PC-9 (cell line): ENCODE measurements at regions not wholly inside any gene's neighbourhood (a gene's known extent, or its start where the extent isn't known, plus 50 kb on each side); places are given as distances from the start of the nearest gene placed in this dataset.

Source experiments
- BruUV-seq: library from RNA; stranded (reverse); fragments of 400-500 nt; replicated peaks from 2 replicates; lab custom pipeline; 2021; lab: Mats Ljungman, UMichigan
- CTCF ChIA-PET: fragments of 300-600 bp; sonication (Branson Sonifier 250); formaldehyde crosslinking; loops from one replicate; lab custom pipeline; 2022; ENCODE audit warnings: antibody characterized with exemption; lab: Charles Lee
- POLR2A ChIA-PET: fragments of 300-600 bp; sonication (Branson Sonifier 250); formaldehyde crosslinking; loops from one replicate; lab custom pipeline; 2022; ENCODE audit warnings: antibody characterized with exemption; ENCODE audit not compliant: unreplicated experiment; lab: Charles Lee
- DNase-seq, 2 experiments: peaks; one replicate each; pipeline versions ENCODE4 v3.0.0 to v3.0.0-alpha.2; 2015 to 2022; ENCODE audit warnings: mixed read lengths in 1 of 2
- H2AFZ ChIP-seq: fragments of 200-600 bp; sonication (generic); 2 replicates; pipeline ENCODE4 v1.8.1; 2017; ENCODE audit warnings: antibody characterized with exemption
- H3F3A ChIP-seq: fragments of 200-600 bp; sonication (generic); 2 replicates; pipeline ENCODE4 v1.8.1; 2017; ENCODE audit warnings: antibody characterized with exemption, mild to moderate bottlenecking, low read depth; ENCODE audit not compliant: insufficient read depth
- H3K27ac ChIP-seq: fragments of 200-600 bp; sonication (generic); 2 replicates; pipeline ENCODE4 v1.6.1; 2016; ENCODE audit warnings: mixed run types
- H3K27me3 ChIP-seq: fragments of 200-600 bp; sonication (generic); 2 replicates; pipeline ENCODE4 v1.6.1; 2016; ENCODE audit warnings: low read depth, mixed run types; ENCODE audit not compliant: insufficient read depth
- H3K36me3 ChIP-seq: fragments of 200-600 bp; sonication (generic); 2 replicates; pipeline ENCODE4 v1.6.1; 2016; ENCODE audit warnings: low read depth, mixed run types
- H3K4me1 ChIP-seq: fragments of 200-600 bp; sonication (generic); replicated peaks from 2 replicates; pipeline ENCODE4 v1.6.1; 2016; ENCODE audit warnings: mixed run types; ENCODE audit not compliant: insufficient read depth
- H3K4me2 ChIP-seq: fragments of 200-600 bp; sonication (generic); 2 replicates; pipeline ENCODE4 v1.6.1; 2017; ENCODE audit warnings: mixed run types
- H3K4me3 ChIP-seq: fragments of 200-600 bp; sonication (generic); 2 replicates; pipeline ENCODE4 v1.6.1; 2016; ENCODE audit warnings: mixed run types
- H3K79me2 ChIP-seq: fragments of 200-600 bp; sonication (generic); 2 replicates; pipeline ENCODE4 v1.6.1; 2017; ENCODE audit warnings: low read depth, mixed run types
- H3K9me2 ChIP-seq: fragments of 200-600 bp; sonication (generic); 2 replicates; pipeline ENCODE4 v1.8.1; 2017; ENCODE audit warnings: mild to moderate bottlenecking; ENCODE audit not compliant: insufficient read depth
- H3K9me3 ChIP-seq: fragments of 200-600 bp; sonication (generic); 2 replicates; pipeline ENCODE4 v1.8.1; 2016; ENCODE audit warnings: low read depth; ENCODE audit not compliant: insufficient read depth
- H4K20me1 ChIP-seq: fragments of 200-600 bp; sonication (generic); 2 replicates; pipeline ENCODE4 v1.8.1; 2017; ENCODE audit not compliant: insufficient read depth
- EZH2 ChIP-seq: fragments of 200-600 bp; sonication (generic); IDR thresholded peaks from 2 replicates; pipeline ENCODE4 v1.8.0; 2017; ENCODE audit warnings: antibody characterized with exemption, low read depth
- intact Hi-C: fragments of 100-400 bp; cut with micrococcal nuclease; formaldehyde crosslinking; loops from one replicate; pipeline ENCODE4 v1.10.0; 2022; ENCODE audit not compliant: unreplicated experiment
- TF ChIP-seq, protein P1 (sequence below): fragments of 200-600 bp; sonication (generic); conservative IDR thresholded peaks from 2 replicates; pipeline ENCODE4 v1.6.1; 2017; ENCODE audit warnings: mixed run types, antibody characterized with exemption, mild to moderate bottlenecking, moderate library complexity

DNA sequence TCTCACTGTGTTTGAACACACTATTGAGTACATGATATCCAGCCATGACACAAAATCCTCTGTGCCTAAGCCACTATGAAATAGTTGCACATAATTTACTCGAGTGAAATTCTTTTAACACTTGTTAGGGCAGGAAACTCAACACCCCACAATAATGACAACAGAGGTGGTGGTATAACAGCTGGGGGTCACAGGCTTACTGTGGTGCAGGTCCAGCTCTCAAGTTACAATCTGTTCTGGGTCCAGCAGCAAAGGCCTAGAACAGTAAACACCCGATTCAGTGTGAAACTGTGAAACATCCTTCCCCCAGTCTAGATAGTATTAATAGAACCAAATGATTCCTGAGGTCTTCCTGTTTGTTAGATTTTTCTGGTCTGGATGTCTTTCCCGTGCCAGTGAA, 102.9 kb upstream of the APC start:
- Histone ChIP-seq H2AFZ (0 out of 2 replicates have a peak overlapping the region, but pooled peaks have one; percentile 39), H3K4me2 (no peak overlapping the region), H3K4me3 (no peak overlapping the region), H3F3A (no peaks in the 10 kb centered on the region), H3K36me3 (no peaks in the 10 kb centered on the region), H4K20me1 (no peaks in the 10 kb centered on the region), H3K4me1 (no peaks in the 10 kb centered on the region), H3K27me3 (no peaks in the 10 kb centered on the region), H3K27ac (no peak overlapping the region), H3K9me2 (no peaks in the 10 kb centered on the region), H3K9me3 (no peaks in the 10 kb centered on the region), H3K79me2 (no peaks in the 10 kb centered on the region)
- POLR2A ChIA-PET, result no interaction called here
- CTCF ChIA-PET, result no interaction called here
- TF ChIP-seq, protein P1, sequence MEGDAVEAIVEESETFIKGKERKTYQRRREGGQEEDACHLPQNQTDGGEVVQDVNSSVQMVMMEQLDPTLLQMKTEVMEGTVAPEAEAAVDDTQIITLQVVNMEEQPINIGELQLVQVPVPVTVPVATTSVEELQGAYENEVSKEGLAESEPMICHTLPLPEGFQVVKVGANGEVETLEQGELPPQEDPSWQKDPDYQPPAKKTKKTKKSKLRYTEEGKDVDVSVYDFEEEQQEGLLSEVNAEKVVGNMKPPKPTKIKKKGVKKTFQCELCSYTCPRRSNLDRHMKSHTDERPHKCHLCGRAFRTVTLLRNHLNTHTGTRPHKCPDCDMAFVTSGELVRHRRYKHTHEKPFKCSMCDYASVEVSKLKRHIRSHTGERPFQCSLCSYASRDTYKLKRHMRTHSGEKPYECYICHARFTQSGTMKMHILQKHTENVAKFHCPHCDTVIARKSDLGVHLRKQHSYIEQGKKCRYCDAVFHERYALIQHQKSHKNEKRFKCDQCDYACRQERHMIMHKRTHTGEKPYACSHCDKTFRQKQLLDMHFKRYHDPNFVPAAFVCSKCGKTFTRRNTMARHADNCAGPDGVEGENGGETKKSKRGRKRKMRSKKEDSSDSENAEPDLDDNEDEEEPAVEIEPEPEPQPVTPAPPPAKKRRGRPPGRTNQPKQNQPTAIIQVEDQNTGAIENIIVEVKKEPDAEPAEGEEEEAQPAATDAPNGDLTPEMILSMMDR, result no peak
- TF ChIP-seq EZH2, result no peak
- no TSS peak for BruUV-seq
- intact Hi-C loops, result no loop called here
- no peak for DNase-seq

DNA sequence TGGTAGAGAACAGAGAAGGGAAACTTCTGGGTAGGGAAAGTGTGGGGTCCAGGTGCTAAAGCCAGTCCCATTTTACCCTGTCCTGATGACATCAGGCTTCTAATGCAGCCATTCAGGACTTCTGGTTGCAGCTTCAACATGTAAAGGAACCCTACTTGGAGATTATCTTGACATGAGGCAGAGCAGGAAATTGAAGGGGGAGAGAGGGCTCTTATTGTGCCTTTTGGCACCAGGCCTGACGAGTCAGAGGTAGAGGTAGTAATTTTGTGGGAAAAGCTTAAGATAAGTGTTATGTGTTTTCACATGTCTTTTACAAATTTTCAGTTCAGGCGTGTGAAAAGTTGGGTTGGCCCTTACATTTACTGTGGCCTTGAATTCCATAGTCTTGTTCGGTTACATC, 102.4 kb upstream of the APC start:
- Histone ChIP-seq H3K4me2 (no peak overlapping the region), H3K4me3 (no peak overlapping the region), H3K27ac (no peak overlapping the region), H3K79me2 (no peaks in the 10 kb centered on the region), H3K4me1 (no peaks in the 10 kb centered on the region), H4K20me1 (no peaks in the 10 kb centered on the region), H3K9me3 (no peaks in the 10 kb centered on the region), H3F3A (no peaks in the 10 kb centered on the region), H3K27me3 (no peaks in the 10 kb centered on the region), H3K9me2 (no peaks in the 10 kb centered on the region), H3K36me3 (no peaks in the 10 kb centered on the region), H2AFZ (0 out of 2 replicates have a peak overlapping the region, but pooled peaks have one; percentile 39)
- intact Hi-C loops, result no loop called here
- BruUV-seq, result no TSS peak
- no peak for DNase-seq
- ChIA-PET POLR2A (no interaction called here), CTCF (no interaction called here)
- TF ChIP-seq, protein P1, result no peak
- no peak for TF ChIP-seq EZH2

DNA sequence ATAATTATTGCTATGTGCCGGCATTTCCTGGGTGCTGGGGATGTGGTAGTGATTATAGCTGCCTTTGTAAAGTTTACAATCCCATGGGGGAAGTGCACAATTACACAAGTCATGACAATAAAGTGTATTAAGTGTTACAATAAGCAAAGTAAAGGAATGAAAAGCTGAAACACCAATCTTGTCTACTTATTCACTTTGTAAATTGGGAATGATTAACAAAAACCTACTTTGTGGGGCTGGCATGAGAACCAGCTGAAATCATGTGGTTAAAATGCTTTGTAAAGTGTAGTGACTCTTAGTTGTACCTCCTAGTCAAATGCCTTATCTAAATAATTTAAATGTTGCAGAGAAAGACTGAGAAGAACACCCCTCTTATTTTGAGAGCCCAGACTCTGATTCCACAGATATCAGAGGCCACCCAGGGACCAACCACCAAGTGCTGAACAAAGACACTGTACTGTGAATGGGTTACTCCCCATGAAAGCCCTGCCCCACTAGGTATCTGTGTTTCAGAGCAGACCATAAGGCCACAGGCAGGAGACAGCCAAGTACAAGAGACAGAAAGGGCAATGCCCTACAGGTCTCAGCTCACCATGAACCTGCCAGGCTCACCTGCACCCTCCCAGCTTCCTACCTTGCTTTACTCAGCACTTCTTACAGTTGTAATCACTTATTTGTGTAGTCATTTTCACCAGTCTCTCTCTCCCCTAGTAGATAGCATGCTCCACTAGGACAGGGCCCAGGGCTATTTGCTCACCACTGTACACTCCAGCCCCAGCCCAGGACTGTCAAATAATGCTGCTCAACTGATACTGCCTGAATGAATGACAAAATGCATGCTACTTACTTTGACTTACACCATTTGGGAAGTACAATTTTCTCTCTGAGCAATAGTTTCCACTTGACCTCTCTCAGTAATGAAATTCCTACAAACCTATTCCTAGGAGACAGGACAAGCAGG, 101.6 kb upstream of the APC start:
- intact Hi-C loops, result no loop called here

More for the DNA sequence above, 101.6 kb upstream of the APC start:
- BruUV-seq, result no TSS peak
- no peak overlapping the region for H3K4me2 ChIP-seq
- no peaks in the 10 kb centered on the region for H3F3A ChIP-seq
- no peaks in the 10 kb centered on the region for H3K9me3 ChIP-seq
- CTCF ChIA-PET, result no interaction called here
- DNase-seq, result peak in 1 of 2 experiments; percentile 67
- POLR2A ChIA-PET, result no interaction called here
- no peaks in the 10 kb centered on the region for H3K27me3 ChIP-seq
- H3K27ac ChIP-seq, result no peak overlapping the region
- H3K36me3 ChIP-seq, result no peaks in the 10 kb centered on the region
- H4K20me1 ChIP-seq, result no peaks in the 10 kb centered on the region
- H3K4me1 ChIP-seq, result no peaks in the 10 kb centered on the region
- TF ChIP-seq, protein P1, result no peak
- TF ChIP-seq EZH2, result no peak
- no peak overlapping the region for H3K4me3 ChIP-seq
- H3K9me2 ChIP-seq, result no peaks in the 10 kb centered on the region
- no peaks in the 10 kb centered on the region for H3K79me2 ChIP-seq
- no peak overlapping the region for H2AFZ ChIP-seq
